Ishikawa (cell line): ENCODE measurements at regions not wholly inside any gene's neighbourhood (a gene's known extent, or its start where the extent isn't known, plus 50 kb on each side); places are given as distances from the start of the nearest gene placed in this dataset.

ENCODE experiments used
- CREB1 ChIP-seq: IDR thresholded peaks from 2 replicates; pipeline ENCODE4 v1.6.1; 2012; ENCODE audit warnings: low read depth
- TAF1 ChIP-seq: IDR thresholded peaks from 2 replicates; pipeline ENCODE4 v1.6.1; 2012; ENCODE audit warnings: low read depth, mild to moderate bottlenecking
- YY1 ChIP-seq: IDR thresholded peaks from 2 replicates; pipeline ENCODE4 v1.6.1; 2012; ENCODE audit warnings: low read depth

- TF ChIP-seq CREB1, result no peak
- TF ChIP-seq TAF1, result no peak
- no peak for TF ChIP-seq YY1
These were observed 105.5 kb upstream of the STK26 start for GRCh38 chrX:131917588-131917987.
